OCI-M2 (cell line): ENCODE measurements at regions not wholly inside any gene's neighbourhood (a gene's known extent, or its start where the extent isn't known, plus 50 kb on each side); places are given as distances from the start of the nearest gene placed in this dataset.
"Not testable (repeated sequence)": the region's sequence is repeated elsewhere in the genome, so short reads cannot be mapped to it uniquely, and the experiment has no call there.

ENCODE experiments used
- DNase-seq: peaks from one replicate; lab custom pipeline; 2025; ENCODE audit not compliant: unreplicated experiment; lab: John Stamatoyannopoulos, UW

- no peak for DNase-seq
Measured at GRCh38 chr6:68026483-68026882, 608.6 kb upstream of the ADGRB3 start.

- DNase-seq = no peak
Measured at GRCh38 chr6:68025764-68026163, 609.3 kb upstream of the ADGRB3 start.

- DNase-seq = no peak
Measured at GRCh38 chr6:68024570-68025269, 610.4 kb upstream of the ADGRB3 start.

- DNase-seq = not testable (repeated sequence)
Measured at GRCh38 chr6:68022968-68023367, 612.1 kb upstream of the ADGRB3 start.

GRCh38 chr6:68013780-68014515, 621.1 kb upstream of the ADGRB3 start:
- no peak for DNase-seq

- DNase-seq = no peak
Measured at GRCh38 chr6:68012822-68013221, 622.3 kb upstream of the ADGRB3 start.

GRCh38 chr6:68010936-68011335, 624.1 kb upstream of the ADGRB3 start:
- DNase-seq = no peak

GRCh38 chr6:68008445-68008844, 626.6 kb upstream of the ADGRB3 start:
- DNase-seq = no peak

- no peak for DNase-seq
Measured at GRCh38 chr6:68007717-68008116, 627.4 kb upstream of the ADGRB3 start.

- no peak for DNase-seq
Measured at GRCh38 chr6:67986694-67987232, 648.3 kb upstream of the ADGRB3 start.

- no peak for DNase-seq
Measured at GRCh38 chr6:67976486-67976885, 658.6 kb upstream of the ADGRB3 start.

- DNase-seq = no peak
Measured at GRCh38 chr6:67974931-67975330, 660.2 kb upstream of the ADGRB3 start.

- no peak for DNase-seq
Measured at GRCh38 chr6:67971812-67972211, 663.3 kb upstream of the ADGRB3 start.

GRCh38 chr6:67966830-67967229, 668.3 kb upstream of the ADGRB3 start:
- DNase-seq = no peak

GRCh38 chr6:67956352-67956751, 678.7 kb upstream of the ADGRB3 start:
- no peak for DNase-seq

GRCh38 chr6:67952948-67953347, 682.1 kb upstream of the ADGRB3 start:
- no peak for DNase-seq

- DNase-seq = no peak
Measured at GRCh38 chr6:67952121-67952520, 683.0 kb upstream of the ADGRB3 start.

- not testable (repeated sequence) for DNase-seq
Measured at GRCh38 chr6:67947762-67948161, 687.3 kb upstream of the ADGRB3 start.

GRCh38 chr6:67935976-67936477, 699.1 kb upstream of the ADGRB3 start:
- no peak for DNase-seq

GRCh38 chr6:67933278-67933677, 701.8 kb upstream of the ADGRB3 start:
- no peak for DNase-seq

GRCh38 chr6:67922588-67922987, 712.5 kb upstream of the ADGRB3 start:
- not testable (repeated sequence) for DNase-seq

- not testable (repeated sequence) for DNase-seq
Measured at GRCh38 chr6:67920040-67920439, 715.0 kb upstream of the ADGRB3 start.
